OCI-LY7 (cell line): ENCODE measurements at regions not wholly inside any gene's neighbourhood (a gene's known extent, or its start where the extent isn't known, plus 50 kb on each side); places are given as distances from the start of the nearest gene placed in this dataset.

Experiments
- CTCF ChIP-seq: fragments of 200-600 bp; sonication (generic); conservative IDR thresholded peaks from 2 replicates; pipeline ENCODE4 v1.5.1; 2014; ENCODE audit warnings: mild to moderate bottlenecking, antibody characterized with exemption, low read length, moderate library complexity, mixed read lengths
- EZH2phosphoT487 ChIP-seq: fragments of 200-600 bp; sonication (generic); IDR thresholded peaks from 2 replicates; pipeline ENCODE4 v1.6.1; 2018; ENCODE audit warnings: low read depth, borderline replicate concordance, mild to moderate bottlenecking, mixed run types, antibody characterized with exemption, low read length, moderate library complexity, mixed read lengths

GRCh38 chr1:222229672-222230312 is 318.1 kb downstream of the HHIPL2 start:
- TF ChIP-seq CTCF (no peak), EZH2phosphoT487 (no peak)
